H7 (cell line): ENCODE measurements at regions not wholly inside any gene's neighbourhood (a gene's known extent, or its start where the extent isn't known, plus 50 kb on each side); places are given as distances from the start of the nearest gene placed in this dataset.

ENCODE experiments used
- DNase-seq: peaks from one replicate; pipeline ENCODE4 v3.0.0; 2012
- H3K27me3 ChIP-seq: 2 replicates; pipeline ENCODE4 v1.6.0; 2011; ENCODE audit warnings: mild to moderate bottlenecking, low read length; ENCODE audit not compliant: control insufficient read depth, insufficient read depth
- H3K36me3 ChIP-seq: replicated peaks from 2 replicates; pipeline ENCODE4 v1.5.1; 2011; ENCODE audit warnings: low read length; ENCODE audit not compliant: control insufficient read depth, insufficient read depth
- H3K4me3 ChIP-seq: 2 replicates; pipeline ENCODE4 v1.5.1; 2011; ENCODE audit warnings: low read depth, mild to moderate bottlenecking, control low read depth, low read length, moderate library complexity; ENCODE audit not compliant: insufficient read depth

- H3K27me3 ChIP-seq = no peaks in the 10 kb centered on the region
- H3K4me3 ChIP-seq = no peak overlapping the region
- no peaks in the 10 kb centered on the region for H3K36me3 ChIP-seq
- DNase-seq = no peak
Measured at GRCh38 chr5:86008704-86009103, 609.0 kb upstream of the COX7C start.

- H3K4me3 ChIP-seq = no peak overlapping the region
- DNase-seq = no peak
- no peaks in the 10 kb centered on the region for H3K27me3 ChIP-seq
- no peaks in the 10 kb centered on the region for H3K36me3 ChIP-seq
Measured at GRCh38 chr5:86011937-86012336, 605.8 kb upstream of the COX7C start.

GRCh38 chr5:86029308-86029707, 588.4 kb upstream of the COX7C start:
- Histone ChIP-seq H3K27me3 (no peaks in the 10 kb centered on the region), H3K4me3 (no peak overlapping the region), H3K36me3 (no peaks in the 10 kb centered on the region)
- no peak for DNase-seq

DNA sequence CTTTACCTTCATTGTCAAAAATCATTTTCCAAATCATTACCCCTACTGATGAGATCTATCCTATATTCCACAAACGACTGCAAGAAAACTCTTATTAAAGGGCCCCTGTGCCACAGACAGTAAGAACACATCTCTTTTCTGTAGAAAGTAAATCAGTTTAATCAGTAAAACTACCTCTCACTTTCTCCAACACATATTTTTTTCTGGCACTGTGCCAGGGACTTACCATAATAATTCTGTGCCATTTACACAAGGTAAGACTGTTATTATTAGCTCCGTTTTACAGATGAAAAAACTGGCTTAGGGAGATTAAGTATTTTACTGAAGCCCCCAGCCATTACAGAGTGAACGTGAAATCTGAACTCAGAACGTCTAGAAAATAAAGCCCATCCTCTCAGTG, 587.0 kb upstream of the COX7C start:
- Histone ChIP-seq H3K4me3 (no peak overlapping the region), H3K36me3 (no peaks in the 10 kb centered on the region), H3K27me3 (no peaks in the 10 kb centered on the region)
- DNase-seq = no peak

- no peaks in the 10 kb centered on the region for H3K36me3 ChIP-seq
- no peak for DNase-seq
- H3K4me3 ChIP-seq = no peak overlapping the region
- H3K27me3 ChIP-seq = no peaks in the 10 kb centered on the region
Measured at GRCh38 chr5:86038566-86038965, 579.2 kb upstream of the COX7C start.

- DNase-seq = no peak
- Histone ChIP-seq H3K4me3 (no peak overlapping the region), H3K27me3 (no peaks in the 10 kb centered on the region), H3K36me3 (no peaks in the 10 kb centered on the region)
Measured at GRCh38 chr5:86039351-86039750, 578.4 kb upstream of the COX7C start.

DNA sequence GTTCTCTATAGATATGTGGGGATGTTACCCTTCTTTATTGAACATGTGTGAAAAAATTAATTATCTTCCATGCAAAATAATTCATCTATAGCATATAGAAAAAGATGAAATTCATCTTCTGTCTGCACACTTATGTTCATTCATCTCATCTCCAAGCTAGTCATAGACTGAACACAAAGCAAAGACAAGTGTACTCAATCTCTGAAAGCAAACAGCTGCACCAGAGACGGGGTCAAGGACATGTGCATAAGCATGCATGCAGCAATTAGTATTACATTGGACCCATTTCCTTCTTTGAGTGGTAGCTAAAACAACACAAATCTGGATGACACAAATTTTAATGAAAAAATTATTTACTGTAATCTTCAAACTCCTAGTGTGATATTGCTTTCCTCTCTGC, 547.0 kb upstream of the COX7C start:
- Histone ChIP-seq H3K27me3 (no peaks in the 10 kb centered on the region), H3K36me3 (no peaks in the 10 kb centered on the region), H3K4me3 (no peak overlapping the region)
- DNase-seq = no peak

DNA sequence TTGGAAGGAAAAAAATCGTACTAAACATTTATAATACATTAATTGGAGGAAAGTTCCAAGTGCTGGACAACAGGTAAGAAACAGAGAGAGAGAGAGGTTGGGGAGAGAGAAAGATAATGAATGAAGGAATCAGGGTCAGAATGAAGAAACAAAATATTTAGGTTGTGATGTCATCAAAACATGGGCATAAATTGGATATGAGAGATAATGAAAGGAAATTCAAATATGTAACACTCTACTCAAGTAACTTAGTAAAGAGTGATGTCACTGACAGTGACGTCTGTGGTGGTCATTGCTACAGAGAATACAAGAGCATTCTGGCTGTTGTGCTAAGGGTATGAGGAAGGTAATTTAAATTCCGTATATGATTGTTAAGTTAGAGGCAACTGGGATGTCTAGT, 543.4 kb upstream of the COX7C start:
- Histone ChIP-seq H3K27me3 (no peaks in the 10 kb centered on the region), H3K4me3 (no peak overlapping the region), H3K36me3 (no peaks in the 10 kb centered on the region)
- DNase-seq = no peak

DNA sequence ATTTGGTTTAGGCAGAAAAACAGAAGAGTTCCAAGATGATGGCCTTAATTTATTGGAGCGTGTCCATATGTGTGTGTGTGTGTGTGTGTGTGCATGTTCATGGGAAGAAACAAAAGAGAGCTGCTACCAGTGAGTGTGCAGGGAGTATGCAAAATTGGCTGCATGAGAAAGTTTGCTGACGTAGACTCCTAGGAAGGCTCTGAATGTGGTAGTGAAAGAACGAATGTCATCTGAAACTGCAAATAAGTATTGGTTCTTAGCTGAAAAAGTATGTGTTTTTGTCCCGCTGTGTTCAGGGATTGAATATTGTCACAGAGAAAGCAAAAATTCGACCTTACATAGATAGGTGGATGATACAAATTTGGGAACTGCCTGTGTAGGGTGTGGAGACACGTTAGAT, 542.6 kb upstream of the COX7C start:
- H3K4me3 ChIP-seq = no peak overlapping the region
- no peak for DNase-seq
- no peaks in the 10 kb centered on the region for H3K27me3 ChIP-seq
- no peaks in the 10 kb centered on the region for H3K36me3 ChIP-seq

GRCh38 chr5:86095092-86095491, 522.6 kb upstream of the COX7C start:
- DNase-seq = no peak
- no peaks in the 10 kb centered on the region for H3K27me3 ChIP-seq
- no peak overlapping the region for H3K4me3 ChIP-seq
- no peaks in the 10 kb centered on the region for H3K36me3 ChIP-seq

GRCh38 chr5:86101966-86102365, 515.8 kb upstream of the COX7C start:
- Histone ChIP-seq H3K4me3 (no peak overlapping the region), H3K36me3 (no peaks in the 10 kb centered on the region), H3K27me3 (no peaks in the 10 kb centered on the region)
- DNase-seq = no peak

GRCh38 chr5:86108825-86109224, 508.9 kb upstream of the COX7C start:
- DNase-seq = no peak
- Histone ChIP-seq H3K27me3 (no peaks in the 10 kb centered on the region), H3K4me3 (no peak overlapping the region), H3K36me3 (no peaks in the 10 kb centered on the region)

DNA sequence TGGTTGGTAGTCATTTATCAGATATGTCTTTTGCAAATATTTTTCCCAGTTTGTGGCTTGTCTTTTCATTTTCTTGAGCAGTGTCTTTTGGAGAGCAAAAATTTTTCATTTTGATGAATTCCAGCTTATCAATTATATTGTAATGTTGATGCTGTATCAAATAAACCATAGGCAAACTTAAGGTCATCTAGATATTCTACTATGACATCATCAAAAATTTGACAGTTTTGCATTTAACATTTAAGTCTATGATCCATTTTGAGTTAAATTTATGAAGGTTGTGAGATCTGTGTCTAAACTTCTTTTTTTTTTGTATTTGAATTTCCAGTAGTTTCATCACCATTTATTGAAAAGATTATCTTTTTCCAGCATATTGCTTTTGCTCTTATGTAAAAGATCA, 505.5 kb upstream of the COX7C start:
- DNase-seq = no peak
- Histone ChIP-seq H3K27me3 (no peaks in the 10 kb centered on the region), H3K4me3 (no peak overlapping the region), H3K36me3 (no peaks in the 10 kb centered on the region)

DNA sequence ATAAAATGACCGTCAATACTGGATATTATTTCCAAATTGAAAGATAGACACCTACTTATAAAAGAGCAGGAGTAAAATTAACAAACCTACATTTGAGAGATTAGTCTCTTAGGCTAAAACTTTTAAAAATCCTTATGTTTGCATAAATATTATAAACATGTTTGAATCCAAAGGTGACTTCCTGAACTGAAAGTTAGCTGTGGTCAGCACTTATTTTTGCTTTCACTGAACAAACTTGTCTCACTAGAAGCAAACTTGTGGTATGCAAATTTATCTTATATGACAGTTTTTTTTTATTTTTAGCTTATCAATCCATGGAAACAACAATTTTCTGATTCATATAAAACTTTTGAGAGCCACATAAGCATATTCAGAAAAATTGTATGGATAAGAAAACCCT, 502.6 kb upstream of the COX7C start:
- no peak overlapping the region for H3K4me3 ChIP-seq
- H3K27me3 ChIP-seq = no peaks in the 10 kb centered on the region
- DNase-seq = no peak
- no peaks in the 10 kb centered on the region for H3K36me3 ChIP-seq

- no peaks in the 10 kb centered on the region for H3K27me3 ChIP-seq
- no peak overlapping the region for H3K4me3 ChIP-seq
- H3K36me3 ChIP-seq = no peaks in the 10 kb centered on the region
- DNase-seq = no peak
Measured at GRCh38 chr5:86118542-86118941, 499.2 kb upstream of the COX7C start.

GRCh38 chr5:86124333-86124732, 493.4 kb upstream of the COX7C start:
- no peak for DNase-seq
- no peaks in the 10 kb centered on the region for H3K27me3 ChIP-seq
- H3K4me3 ChIP-seq = no peak overlapping the region
- no peaks in the 10 kb centered on the region for H3K36me3 ChIP-seq
